ENCODE measurements at regions not wholly inside any gene's neighbourhood (a gene's known extent, or its start where the extent isn't known, plus 50 kb on each side); places are given as distances from the start of the nearest gene placed in this dataset.

- Histone ChIP-seq H3K9ac (no peak overlapping the region), H3K27ac (no peak overlapping the region), H3K9me3 (ENCODE audit: low read depth) (no peaks in the 10 kb centered on the region), H3K27me3 (no peaks in the 10 kb centered on the region), H3K36me3 (no peaks in the 10 kb centered on the region), H3K4me1 (no peaks in the 10 kb centered on the region), H3K79me2 (ENCODE audit: low read depth) (no peaks in the 10 kb centered on the region), H3K4me2 (no peak overlapping the region), H4K20me1 (ENCODE audit: low read depth) (no peaks in the 10 kb centered on the region), H2AFZ (replicated peaks) (no peak overlapping the region), H3F3A (ENCODE audit: low read depth) (no peaks in the 10 kb centered on the region), H3K4me3 (no peak overlapping the region)
- DNase-seq (ENCODE audit: low spot score), result no peak
- Mint-ChIP-seq H3K4me1 (peaks cover 2% of the 10 kb centered on the region), H3K9me3 (no peaks in the 10 kb centered on the region), H3K36me3 (no peaks in the 10 kb centered on the region), H3K27ac (no peak overlapping the region), H3K4me3 (no peak overlapping the region), H3K27me3 (ENCODE audit: insufficient read depth, low read depth) (no peaks in the 10 kb centered on the region)
- TF ChIP-seq EZH2phosphoT487 (IDR thresholded peaks at IDR 0.05), result no peak
- no peak for TF ChIP-seq CTCF (IDR thresholded peaks at IDR 0.05)
- no peak for TF ChIP-seq EZH2 (IDR thresholded peaks at IDR 0.05)
Observed at GRCh38 chr5:143585970-143586369, 182.5 kb upstream of the NR3C1 start.

DNA sequence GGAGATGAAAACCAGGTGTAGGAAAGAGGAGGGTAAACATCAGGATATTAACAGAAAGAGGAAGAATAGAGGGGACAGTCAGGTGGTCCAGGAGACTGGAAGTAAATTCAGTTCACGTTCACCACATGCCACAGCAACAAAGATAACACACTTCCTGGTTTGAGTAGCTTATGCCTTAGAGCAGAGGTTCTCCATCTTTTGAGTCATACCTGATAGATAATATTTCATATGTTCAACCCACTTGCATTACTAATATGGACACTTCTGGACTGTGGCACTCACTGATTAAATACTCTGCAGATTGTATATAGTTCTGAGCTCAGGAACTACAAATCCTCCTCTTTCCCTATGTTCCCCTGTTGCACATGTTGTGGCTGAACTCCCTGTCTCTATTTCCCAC is 179.9 kb upstream of the NR3C1 start:
- H3K27ac ChIP-seq, result no peak overlapping the region

DNA sequence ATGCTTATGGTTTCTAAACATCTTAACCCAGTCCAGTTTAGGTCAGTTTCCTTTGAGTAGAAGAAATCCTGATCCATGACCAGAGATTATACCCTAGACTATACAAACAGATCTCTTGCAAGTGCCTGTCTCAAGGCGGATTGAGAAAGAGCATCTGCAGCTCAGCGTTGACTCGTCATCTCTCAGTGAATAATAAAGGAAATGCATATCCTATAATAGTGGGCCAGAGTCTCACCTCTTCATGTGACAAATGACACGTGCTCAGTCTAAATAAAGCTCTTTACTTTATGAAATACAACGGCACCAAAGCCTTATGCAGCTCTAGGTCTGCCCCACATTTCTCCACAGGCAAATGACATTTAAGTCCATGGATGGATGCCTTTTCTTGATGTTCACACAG is 179.4 kb upstream of the NR3C1 start:
- H3K27me3 Mint-ChIP-seq (ENCODE audit: insufficient read depth, low read depth), result no peaks in the 10 kb centered on the region

More for the DNA sequence above, 179.9 kb upstream of the NR3C1 start:
- H3K27me3 ChIP-seq, result no peaks in the 10 kb centered on the region
- no peak overlapping the region for H3K9ac ChIP-seq
- no peaks in the 10 kb centered on the region for H3K4me1 ChIP-seq
- no peaks in the 10 kb centered on the region for H3K27me3 Mint-ChIP-seq (ENCODE audit: insufficient read depth, low read depth)
- no peaks in the 10 kb centered on the region for H3K36me3 Mint-ChIP-seq
- no peak overlapping the region for H3K4me3 Mint-ChIP-seq
- H3F3A ChIP-seq (ENCODE audit: low read depth), result no peaks in the 10 kb centered on the region
- no peak for DNase-seq (ENCODE audit: low spot score)
- no peak overlapping the region for H2AFZ ChIP-seq (replicated peaks)
- H4K20me1 ChIP-seq (ENCODE audit: low read depth), result no peaks in the 10 kb centered on the region
- no peaks in the 10 kb centered on the region for H3K36me3 ChIP-seq
- H3K4me1 Mint-ChIP-seq, result peaks cover 2% of the 10 kb centered on the region
- H3K79me2 ChIP-seq (ENCODE audit: low read depth), result no peaks in the 10 kb centered on the region
- H3K27ac Mint-ChIP-seq, result no peak overlapping the region
- H3K9me3 Mint-ChIP-seq, result no peaks in the 10 kb centered on the region
- H3K4me2 ChIP-seq, result no peak overlapping the region
- no peak overlapping the region for H3K4me3 ChIP-seq
- no peaks in the 10 kb centered on the region for H3K9me3 ChIP-seq (ENCODE audit: low read depth)
- TF ChIP-seq CTCF (IDR thresholded peaks at IDR 0.05), result no peak
- no peak for TF ChIP-seq EZH2phosphoT487 (IDR thresholded peaks at IDR 0.05)
- no peak for TF ChIP-seq EZH2 (IDR thresholded peaks at IDR 0.05)

More for the DNA sequence above, 179.4 kb upstream of the NR3C1 start:
- DNase-seq (ENCODE audit: low spot score), result no peak
- TF ChIP-seq CTCF (IDR thresholded peaks at IDR 0.05) (no peak), EZH2phosphoT487 (IDR thresholded peaks at IDR 0.05) (no peak), EZH2 (IDR thresholded peaks at IDR 0.05) (no peak)
- Histone ChIP-seq H3F3A (ENCODE audit: low read depth) (no peaks in the 10 kb centered on the region), H3K4me3 (no peak overlapping the region), H3K27ac (no peak overlapping the region), H3K27me3 (no peaks in the 10 kb centered on the region), H3K4me1 (no peaks in the 10 kb centered on the region), H3K9me3 (ENCODE audit: low read depth) (no peaks in the 10 kb centered on the region), H3K9ac (no peak overlapping the region), H4K20me1 (ENCODE audit: low read depth) (no peaks in the 10 kb centered on the region), H2AFZ (replicated peaks) (no peak overlapping the region), H3K36me3 (no peaks in the 10 kb centered on the region), H3K4me2 (no peak overlapping the region), H3K79me2 (ENCODE audit: low read depth) (no peaks in the 10 kb centered on the region)
- Mint-ChIP-seq H3K4me3 (no peak overlapping the region), H3K4me1 (peaks cover 2% of the 10 kb centered on the region), H3K9me3 (no peaks in the 10 kb centered on the region), H3K27ac (no peak overlapping the region), H3K36me3 (no peaks in the 10 kb centered on the region)
